Endothelial cell (in vitro differentiated cells): ENCODE measurements at regions not wholly inside any gene's neighbourhood (a gene's known extent, or its start where the extent isn't known, plus 50 kb on each side); places are given as distances from the start of the nearest gene placed in this dataset.

ENCODE experiments used
- DNase-seq: peaks from one replicate; pipeline ENCODE4 v3.0.0; 2021; ENCODE audit warnings: low spot score
- H3K27ac Mint-ChIP-seq: one replicate; pipeline ENCODE4 v1.8.0; 2021; ENCODE audit warnings: mixed read lengths, inconsistent platforms; ENCODE audit not compliant: unreplicated experiment
- H3K27me3 Mint-ChIP-seq: one replicate; pipeline ENCODE4 v1.8.0; 2021; ENCODE audit warnings: mild to moderate bottlenecking, moderate library complexity, mixed read lengths, inconsistent platforms; ENCODE audit not compliant: unreplicated experiment
- H3K36me3 Mint-ChIP-seq: one replicate; pipeline ENCODE4 v1.8.0; 2021; ENCODE audit warnings: mild to moderate bottlenecking, low read depth, mixed read lengths, inconsistent platforms; ENCODE audit not compliant: unreplicated experiment
- H3K4me1 Mint-ChIP-seq: one replicate; pipeline ENCODE4 v1.8.0; 2021; ENCODE audit warnings: mild to moderate bottlenecking, mixed read lengths, inconsistent platforms; ENCODE audit not compliant: unreplicated experiment
- H3K4me3 Mint-ChIP-seq: one replicate; pipeline ENCODE4 v1.8.0; 2021; ENCODE audit warnings: mild to moderate bottlenecking, mixed read lengths, inconsistent platforms; ENCODE audit not compliant: unreplicated experiment
- H3K9me3 Mint-ChIP-seq: one replicate; pipeline ENCODE4 v1.8.0; 2021; ENCODE audit warnings: mixed read lengths, inconsistent platforms; ENCODE audit not compliant: unreplicated experiment
- TF ChIP-seq, protein P1 (sequence below): fragments of 200-600 bp; sonication (generic); IDR thresholded peaks from one replicate; pipeline ENCODE4 v1.5.0; 2021; ENCODE audit warnings: antibody characterized with exemption; ENCODE audit not compliant: unreplicated experiment

DNA sequence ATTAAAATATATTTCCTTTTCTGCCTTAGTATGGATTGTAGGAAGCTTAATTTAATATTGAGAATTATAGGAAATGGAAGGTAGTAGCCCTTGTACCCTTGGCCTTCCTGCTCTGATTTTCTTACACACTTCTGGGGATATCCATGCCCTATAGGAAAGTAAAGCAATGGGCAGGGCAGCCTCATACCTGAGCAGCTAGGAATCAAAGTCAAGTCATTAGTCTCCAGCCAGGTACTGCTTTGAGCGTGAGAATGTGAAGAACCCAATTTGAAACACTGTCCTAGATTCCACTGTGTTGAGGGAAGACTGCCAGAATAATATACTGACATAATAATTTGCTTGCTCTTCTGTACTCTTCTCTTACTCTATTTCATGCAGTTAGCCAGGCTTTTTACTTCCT lies 51.0 kb upstream of the L3MBTL3 start:
- H3K36me3 Mint-ChIP-seq: no peaks in the 10 kb centered on the region
- DNase-seq: no peak
- peaks cover 5% of the 10 kb centered on the region for H3K4me1 Mint-ChIP-seq
- H3K27ac Mint-ChIP-seq: no peak overlapping the region
- TF ChIP-seq, protein P1, sequence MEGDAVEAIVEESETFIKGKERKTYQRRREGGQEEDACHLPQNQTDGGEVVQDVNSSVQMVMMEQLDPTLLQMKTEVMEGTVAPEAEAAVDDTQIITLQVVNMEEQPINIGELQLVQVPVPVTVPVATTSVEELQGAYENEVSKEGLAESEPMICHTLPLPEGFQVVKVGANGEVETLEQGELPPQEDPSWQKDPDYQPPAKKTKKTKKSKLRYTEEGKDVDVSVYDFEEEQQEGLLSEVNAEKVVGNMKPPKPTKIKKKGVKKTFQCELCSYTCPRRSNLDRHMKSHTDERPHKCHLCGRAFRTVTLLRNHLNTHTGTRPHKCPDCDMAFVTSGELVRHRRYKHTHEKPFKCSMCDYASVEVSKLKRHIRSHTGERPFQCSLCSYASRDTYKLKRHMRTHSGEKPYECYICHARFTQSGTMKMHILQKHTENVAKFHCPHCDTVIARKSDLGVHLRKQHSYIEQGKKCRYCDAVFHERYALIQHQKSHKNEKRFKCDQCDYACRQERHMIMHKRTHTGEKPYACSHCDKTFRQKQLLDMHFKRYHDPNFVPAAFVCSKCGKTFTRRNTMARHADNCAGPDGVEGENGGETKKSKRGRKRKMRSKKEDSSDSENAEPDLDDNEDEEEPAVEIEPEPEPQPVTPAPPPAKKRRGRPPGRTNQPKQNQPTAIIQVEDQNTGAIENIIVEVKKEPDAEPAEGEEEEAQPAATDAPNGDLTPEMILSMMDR: no peak
- H3K9me3 Mint-ChIP-seq: no peaks in the 10 kb centered on the region
- peaks cover 2% of the 10 kb centered on the region for H3K27me3 Mint-ChIP-seq
- no peak overlapping the region for H3K4me3 Mint-ChIP-seq

DNA sequence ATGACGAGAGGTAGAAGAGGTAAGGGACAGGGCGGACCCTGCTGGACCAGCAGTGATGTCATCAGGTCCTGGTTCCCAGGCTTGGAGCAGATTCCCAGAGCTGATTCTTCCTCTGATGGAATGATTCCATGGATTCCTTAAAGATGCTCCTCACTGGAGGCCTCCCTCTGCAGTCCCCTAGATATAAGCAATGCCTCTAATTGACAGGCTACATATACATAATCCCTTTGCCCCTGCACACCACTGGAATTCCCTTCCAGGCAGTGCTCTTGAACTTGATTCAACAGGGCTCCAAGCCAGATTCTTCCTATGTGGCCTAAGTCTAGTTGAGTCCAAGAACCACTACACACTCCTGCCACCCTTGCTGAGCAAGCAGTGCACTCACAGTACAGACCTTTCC lies 52.3 kb upstream of the L3MBTL3 start:
- no peak for DNase-seq
- Mint-ChIP-seq H3K4me3 (no peak overlapping the region), H3K4me1 (peaks cover 5% of the 10 kb centered on the region), H3K27ac (no peak overlapping the region), H3K27me3 (peaks cover 2% of the 10 kb centered on the region), H3K9me3 (no peaks in the 10 kb centered on the region), H3K36me3 (no peaks in the 10 kb centered on the region)
- TF ChIP-seq, protein P1: no peak

DNA sequence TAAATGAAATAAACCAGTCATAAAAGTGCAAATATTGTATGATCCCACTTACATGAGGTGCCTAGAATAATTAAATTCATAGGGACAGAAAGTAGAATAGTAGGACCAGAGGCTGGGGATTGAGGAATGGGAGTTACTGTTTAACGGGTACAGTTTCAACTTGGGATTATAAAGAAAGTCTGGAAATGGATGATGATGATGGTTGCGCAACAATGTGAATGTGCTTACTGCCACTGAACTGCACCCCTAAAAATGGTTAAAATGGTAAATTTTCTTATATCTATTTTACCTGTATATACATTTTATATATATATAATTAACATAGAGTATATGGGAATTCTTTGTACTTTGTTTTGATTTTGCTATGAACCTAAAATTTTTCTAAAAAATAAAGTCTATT lies 53.3 kb upstream of the L3MBTL3 start:
- H3K4me3 Mint-ChIP-seq: no peak overlapping the region
- no peak for DNase-seq
- TF ChIP-seq, protein P1: no peak
- H3K27ac Mint-ChIP-seq: no peak overlapping the region
- H3K27me3 Mint-ChIP-seq: no peaks in the 10 kb centered on the region
- peaks cover 1% of the 10 kb centered on the region for H3K4me1 Mint-ChIP-seq
- no peaks in the 10 kb centered on the region for H3K36me3 Mint-ChIP-seq
- H3K9me3 Mint-ChIP-seq: no peaks in the 10 kb centered on the region

DNA sequence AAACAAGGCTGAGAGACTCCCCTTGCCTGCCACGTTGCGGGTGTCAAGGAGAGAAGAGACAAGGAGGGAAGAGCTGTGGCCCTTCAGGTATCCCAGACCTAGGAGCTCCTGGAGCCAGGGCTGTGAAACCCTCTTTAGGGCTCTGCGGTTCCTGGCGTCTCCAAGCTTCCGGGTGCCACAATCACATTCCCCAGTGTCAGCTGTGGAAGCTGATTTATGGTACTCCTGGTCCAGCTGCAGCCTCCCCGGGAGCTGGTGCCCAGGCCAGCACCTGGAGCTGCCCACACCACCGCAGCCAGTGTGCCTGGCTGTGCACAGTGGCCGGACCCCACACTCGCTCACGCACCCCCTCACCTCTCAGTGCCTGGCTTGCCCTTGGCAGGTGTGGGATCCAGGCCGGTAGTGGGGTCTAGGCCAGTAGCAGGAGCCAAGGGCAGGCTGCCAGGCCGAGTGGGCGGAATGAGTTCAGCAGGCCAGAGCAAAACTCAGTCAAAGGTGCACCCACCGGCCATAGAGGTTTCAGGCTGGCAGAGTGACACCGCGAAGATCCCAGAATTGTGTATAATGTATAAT lies 58.9 kb upstream of the L3MBTL3 start:
- Mint-ChIP-seq H3K9me3 (no peaks in the 10 kb centered on the region), H3K4me3 (no peak overlapping the region)

More for the DNA sequence above, 58.9 kb upstream of the L3MBTL3 start:
- Mint-ChIP-seq H3K27ac (no peak overlapping the region), H3K27me3 (peaks cover 1% of the 10 kb centered on the region), H3K36me3 (no peaks in the 10 kb centered on the region), H3K4me1 (no peaks in the 10 kb centered on the region)
- DNase-seq: no peak
- TF ChIP-seq, protein P1: no peak
